Activated CD4-positive, alpha-beta T cell treated with anti-CD3 and anti-CD28 coated beads, Interleukin-2, Interleukin-6, amounts not matched to agents 100 ng/mL and 50 ng/mL, durations not matched to agents 16 hours and 8 hours (primary cell): ENCODE measurements at regions not wholly inside any gene's neighbourhood (a gene's known extent, or its start where the extent isn't known, plus 50 kb on each side); places are given as distances from the start of the nearest gene placed in this dataset.
"Not testable (repeated sequence)": the region's sequence is repeated elsewhere in the genome, so short reads cannot be mapped to it uniquely, and the experiment has no call there.

ENCODE experiments used
- DNase-seq: peaks from one replicate; pipeline ENCODE4 v3.0.0-alpha.2; 2020

DNA sequence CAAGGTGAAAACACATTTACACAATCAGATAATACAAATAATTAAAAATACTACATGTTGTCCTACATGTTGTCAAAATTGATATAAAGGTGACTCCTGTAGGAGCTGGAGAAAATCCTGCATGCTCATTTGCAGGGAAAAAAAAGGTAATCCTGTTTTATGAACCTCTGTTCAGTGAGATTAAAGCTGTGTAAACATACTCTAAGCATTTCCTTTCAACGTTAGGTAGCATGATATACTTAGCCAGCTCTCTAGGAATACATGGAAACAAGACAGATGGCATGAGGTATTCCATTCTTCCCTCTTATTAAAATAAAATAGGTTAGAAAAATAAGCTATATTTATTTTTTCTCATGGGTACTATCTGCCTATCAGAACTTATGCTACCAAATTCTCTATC is 635.7 kb upstream of the FLRT2 start:
- no peak for DNase-seq

DNA sequence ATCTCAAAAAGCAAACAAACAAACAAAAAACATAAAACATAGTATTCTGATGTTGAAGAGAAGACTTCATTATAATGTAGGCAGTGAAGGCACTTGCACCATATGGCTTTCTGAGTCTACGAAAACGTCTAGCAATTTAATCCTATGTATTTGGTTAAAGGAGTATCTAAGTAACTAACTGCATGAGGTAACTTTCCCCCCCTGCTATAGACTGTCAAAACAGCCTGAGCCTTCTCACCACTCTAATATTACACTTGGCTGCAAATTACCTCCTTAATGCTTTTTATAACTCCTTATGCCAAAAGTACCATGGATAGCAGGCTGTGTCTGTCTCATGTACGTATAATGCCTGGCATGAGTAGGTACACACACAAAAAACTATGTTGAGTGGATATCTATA is 607.6 kb upstream of the FLRT2 start:
- no peak for DNase-seq

GRCh38 chr14:84926656-84927055 is 603.3 kb upstream of the FLRT2 start:
- DNase-seq = no peak

GRCh38 chr14:84927096-84927827 is 602.7 kb upstream of the FLRT2 start:
- DNase-seq = no peak

- DNase-seq = no peak
These were observed 600.9 kb upstream of the FLRT2 start for GRCh38 chr14:84929086-84929485.

- DNase-seq = no peak
These were observed 600.1 kb upstream of the FLRT2 start for GRCh38 chr14:84929834-84930233.

DNA sequence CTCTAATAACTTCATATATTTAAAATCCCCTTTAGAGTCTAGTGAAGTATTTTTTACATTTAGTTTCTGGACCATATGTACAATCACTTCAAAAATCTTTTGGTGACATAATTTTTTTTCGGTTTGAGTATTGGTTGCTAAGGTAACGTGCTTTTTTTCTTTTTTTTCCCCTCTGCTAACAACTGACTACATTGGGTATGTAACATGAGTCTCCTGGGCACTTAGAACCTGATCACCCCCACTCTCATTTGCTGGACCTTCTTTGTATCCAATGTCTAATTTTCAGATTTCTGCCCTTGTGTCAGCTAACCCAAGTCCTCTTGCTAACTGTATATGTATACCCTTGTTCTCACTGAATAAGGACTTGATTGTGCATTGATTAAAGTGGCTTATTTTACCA is 592.9 kb upstream of the FLRT2 start:
- DNase-seq = no peak

DNA sequence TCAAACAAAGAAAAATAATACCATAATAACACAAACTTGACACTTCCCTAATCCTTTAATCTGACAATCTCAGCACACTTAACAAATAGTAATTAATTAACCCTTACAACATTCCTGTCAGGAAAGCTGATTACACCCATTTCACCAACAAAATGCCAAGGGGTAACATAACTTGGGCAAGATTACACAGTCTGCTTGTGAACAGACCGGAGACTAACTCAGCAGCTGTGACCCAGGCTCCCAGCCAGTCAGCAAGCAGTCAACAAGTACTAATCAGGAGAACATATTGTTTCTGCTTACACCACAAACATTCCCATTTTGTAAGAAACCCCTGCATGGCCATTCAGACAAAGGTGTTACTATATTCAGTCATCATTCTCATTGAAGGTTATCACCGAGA is 592.5 kb upstream of the FLRT2 start:
- DNase-seq = no peak

- not testable (repeated sequence) for DNase-seq
These were observed 585.0 kb upstream of the FLRT2 start for GRCh38 chr14:84944901-84945300.

GRCh38 chr14:84959851-84960520 is 570.0 kb upstream of the FLRT2 start:
- DNase-seq = no peak

DNA sequence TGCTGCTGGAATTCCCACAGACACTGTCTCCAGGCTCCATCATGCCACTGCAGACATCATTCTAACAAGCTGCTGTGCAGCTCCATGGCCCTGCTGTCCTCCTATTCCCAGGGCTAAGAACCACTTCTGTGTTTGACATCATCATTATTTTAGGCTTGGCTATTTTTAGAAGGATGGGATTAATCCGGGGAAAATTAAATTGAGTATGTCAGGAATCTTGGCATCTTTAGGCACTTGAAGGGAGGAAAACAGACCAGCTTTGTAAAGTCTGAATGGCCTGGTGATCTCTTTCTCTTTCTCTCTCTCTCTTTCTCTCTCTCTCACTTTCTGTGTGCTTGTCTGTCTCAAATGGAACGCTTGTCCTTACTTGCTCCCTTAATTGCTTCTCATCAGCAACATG is 568.3 kb upstream of the FLRT2 start:
- no peak for DNase-seq

GRCh38 chr14:84963518-84963917 is 566.4 kb upstream of the FLRT2 start:
- DNase-seq = no peak

DNA sequence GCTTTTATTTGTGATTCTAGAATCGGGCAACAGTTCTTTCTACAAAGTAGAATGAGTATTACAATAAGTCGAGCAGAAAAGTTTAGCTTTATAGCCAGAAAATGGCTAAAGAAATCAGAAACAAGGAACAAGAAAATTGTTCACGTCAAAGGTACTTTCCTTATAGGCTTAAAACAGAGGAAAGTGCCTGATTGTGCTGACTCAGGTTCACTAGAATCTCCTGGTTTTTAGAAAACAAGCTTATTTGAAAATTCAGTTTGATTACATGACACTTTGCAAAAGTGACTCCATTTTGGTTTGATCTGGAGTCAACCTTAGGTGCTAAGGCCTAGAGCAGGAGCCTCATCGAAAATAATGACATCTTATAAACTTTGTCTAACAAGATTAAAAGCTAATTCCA is 564.7 kb upstream of the FLRT2 start:
- no peak for DNase-seq

DNA sequence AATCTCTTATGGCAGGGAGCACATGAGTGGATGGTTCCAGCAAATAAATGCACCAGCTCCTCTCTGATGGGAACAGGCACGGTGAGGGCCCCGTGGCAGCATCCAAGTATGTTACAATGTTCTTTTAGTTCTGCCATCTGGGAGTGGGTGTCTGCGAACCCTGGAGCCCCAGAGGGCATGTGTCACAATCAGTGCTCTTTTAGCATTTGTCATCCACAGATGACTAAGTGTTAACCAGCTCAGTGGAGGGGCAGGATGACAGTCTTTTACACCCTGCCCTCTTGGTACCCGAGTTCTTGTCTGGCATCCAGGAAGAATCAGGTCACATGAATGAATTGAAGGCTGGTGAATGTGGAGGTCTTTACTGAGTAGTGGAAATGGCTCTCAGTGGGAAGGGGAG is 560.4 kb upstream of the FLRT2 start:
- no peak for DNase-seq

- no peak for DNase-seq
These were observed 554.6 kb upstream of the FLRT2 start for GRCh38 chr14:84975241-84975902.

DNA sequence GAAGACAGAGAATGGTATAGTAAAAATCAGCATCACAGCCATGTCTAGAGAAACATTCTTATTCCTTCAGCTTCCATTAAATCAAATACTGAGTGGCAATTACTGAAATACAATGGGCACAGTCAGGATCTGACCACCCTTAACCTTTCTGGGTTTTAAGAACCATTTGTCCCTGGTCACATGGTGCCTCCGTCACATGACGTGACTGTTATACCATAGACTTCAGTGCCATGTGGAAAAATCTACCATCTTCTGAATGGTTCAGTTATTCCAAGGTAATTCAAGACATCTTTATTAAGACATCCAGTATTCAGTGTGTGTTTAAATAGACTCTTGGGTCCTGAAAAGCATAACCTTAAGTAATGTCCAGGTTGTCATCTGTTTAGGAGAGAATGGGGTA is 553.1 kb upstream of the FLRT2 start:
- DNase-seq = no peak

DNA sequence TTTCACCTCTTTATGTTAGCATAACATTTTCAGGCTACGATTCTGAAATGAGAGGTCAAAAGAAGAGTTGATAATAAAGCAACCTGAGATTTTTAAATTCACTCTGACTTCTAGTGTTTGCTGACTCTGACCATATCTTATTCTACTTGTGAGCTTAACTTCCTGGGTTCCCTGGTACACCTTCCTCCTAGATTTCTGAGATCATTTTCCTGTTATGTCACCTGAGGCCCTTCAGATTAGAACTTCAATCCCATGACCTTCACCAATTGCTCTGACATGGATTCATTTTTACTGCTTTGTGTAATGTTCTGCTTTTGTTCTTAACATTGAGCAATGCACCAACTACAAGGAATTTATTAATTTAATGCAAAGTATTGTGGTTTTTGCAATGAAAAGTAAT is 542.9 kb upstream of the FLRT2 start:
- DNase-seq = no peak

DNA sequence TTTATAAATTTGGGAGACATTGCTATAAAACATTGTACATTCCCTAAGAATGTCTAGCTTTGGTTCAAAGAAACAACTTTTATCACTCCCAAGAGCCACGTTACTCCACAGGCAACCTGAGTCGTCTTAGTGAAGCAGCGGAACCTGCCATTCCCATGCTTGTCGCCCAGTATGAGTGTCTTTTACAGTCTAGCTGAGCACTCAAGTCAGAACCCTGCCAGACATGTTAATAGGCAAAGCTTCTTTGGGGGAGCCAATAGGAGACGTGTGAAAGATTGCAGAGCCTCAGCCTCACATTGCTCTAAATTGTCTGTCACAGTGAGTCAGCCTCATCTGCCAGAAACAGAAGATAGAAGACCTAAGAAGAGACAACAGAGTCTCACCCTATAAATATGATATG is 541.6 kb upstream of the FLRT2 start:
- DNase-seq = no peak

- DNase-seq = no peak
These were observed 538.9 kb upstream of the FLRT2 start for GRCh38 chr14:84991021-84991420.

GRCh38 chr14:84998216-84998615 is 531.7 kb upstream of the FLRT2 start:
- DNase-seq = no peak

- DNase-seq = no peak
These were observed 527.1 kb upstream of the FLRT2 start for GRCh38 chr14:85002846-85003245.

GRCh38 chr14:85003805-85004204 is 526.1 kb upstream of the FLRT2 start:
- DNase-seq = no peak

DNA sequence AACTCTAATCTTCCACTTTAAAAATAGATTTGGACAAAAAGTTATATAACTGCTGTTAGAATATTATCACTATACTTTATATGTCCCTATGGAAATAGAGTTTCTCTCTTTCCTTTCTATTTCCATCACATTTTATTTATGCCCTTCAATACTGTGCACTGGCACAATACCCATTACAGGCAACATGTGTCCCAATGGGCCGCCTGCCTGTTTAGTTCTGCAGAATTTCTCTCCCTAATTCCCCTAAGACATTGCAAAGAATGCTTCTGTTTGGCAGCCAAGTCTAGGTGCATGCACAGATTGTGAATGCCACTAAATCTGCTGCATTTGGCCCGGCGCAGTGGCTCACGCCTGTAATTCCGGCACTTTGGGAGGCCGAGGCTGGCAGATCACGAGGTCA is 520.4 kb upstream of the FLRT2 start:
- DNase-seq = no peak

- DNase-seq = no peak
These were observed 519.8 kb upstream of the FLRT2 start for GRCh38 chr14:85010186-85010585.
